GM19372 (cell line): ENCODE measurements at regions not wholly inside any gene's neighbourhood (a gene's known extent, or its start where the extent isn't known, plus 50 kb on each side); places are given as distances from the start of the nearest gene placed in this dataset.
"Not testable (repeated sequence)": the region's sequence is repeated elsewhere in the genome, so short reads cannot be mapped to it uniquely, and the experiment has no call there.

Experiments used
- ATAC-seq: cut with Tn5 transposase; IDR thresholded peaks from one replicate; pipeline ENCODE4 v1.9.1; 2021; ENCODE audit warnings: mild to moderate bottlenecking, low read depth, moderate library complexity; ENCODE audit not compliant: unreplicated experiment

- ATAC-seq = no peak
These were observed 136.7 kb downstream of the FGF10 start for GRCh38 chr5:44252545-44252944.

GRCh38 chr5:44246986-44247385 lies 142.2 kb downstream of the FGF10 start:
- no peak for ATAC-seq

- no peak for ATAC-seq
These were observed 143.3 kb downstream of the FGF10 start for GRCh38 chr5:44245935-44246334.

GRCh38 chr5:44242791-44243190 lies 146.4 kb downstream of the FGF10 start:
- ATAC-seq = no peak

- ATAC-seq = no peak
These were observed 153.2 kb downstream of the FGF10 start for GRCh38 chr5:44236040-44236439.

- ATAC-seq = no peak
These were observed 155.5 kb downstream of the FGF10 start for GRCh38 chr5:44233691-44234090.

GRCh38 chr5:44225231-44226160 lies 163.7 kb downstream of the FGF10 start:
- no peak for ATAC-seq

GRCh38 chr5:44199408-44199807 lies 189.8 kb downstream of the FGF10 start:
- ATAC-seq = no peak

- no peak for ATAC-seq
These were observed 200.0 kb downstream of the FGF10 start for GRCh38 chr5:44189255-44189654.

GRCh38 chr5:44187973-44188372 lies 201.2 kb downstream of the FGF10 start:
- ATAC-seq = no peak

GRCh38 chr5:44183753-44184152 lies 205.5 kb downstream of the FGF10 start:
- no peak for ATAC-seq

- no peak for ATAC-seq
These were observed 205.9 kb downstream of the FGF10 start for GRCh38 chr5:44183312-44183711.

- ATAC-seq = no peak
These were observed 210.8 kb downstream of the FGF10 start for GRCh38 chr5:44178414-44178813.

- no peak for ATAC-seq
These were observed 221.7 kb downstream of the FGF10 start for GRCh38 chr5:44167540-44167939.

- no peak for ATAC-seq
These were observed 228.9 kb downstream of the FGF10 start for GRCh38 chr5:44160369-44160768.

GRCh38 chr5:44150075-44150723 lies 239.0 kb downstream of the FGF10 start:
- no peak for ATAC-seq

GRCh38 chr5:44117947-44118346 lies 271.3 kb downstream of the FGF10 start:
- ATAC-seq = not testable (repeated sequence)

GRCh38 chr5:44108232-44108631 lies 281.0 kb downstream of the FGF10 start:
- not testable (repeated sequence) for ATAC-seq

- ATAC-seq = no peak
These were observed 289.6 kb downstream of the FGF10 start for GRCh38 chr5:44099643-44100042.

- ATAC-seq = no peak
These were observed 299.6 kb downstream of the FGF10 start for GRCh38 chr5:44089424-44090144.

- no peak for ATAC-seq
These were observed 304.1 kb downstream of the FGF10 start for GRCh38 chr5:44085083-44085482.
